ENCODE measurements at regions not wholly inside any gene's neighbourhood (a gene's known extent, or its start where the extent isn't known, plus 50 kb on each side); places are given as distances from the start of the nearest gene placed in this dataset.

DNA sequence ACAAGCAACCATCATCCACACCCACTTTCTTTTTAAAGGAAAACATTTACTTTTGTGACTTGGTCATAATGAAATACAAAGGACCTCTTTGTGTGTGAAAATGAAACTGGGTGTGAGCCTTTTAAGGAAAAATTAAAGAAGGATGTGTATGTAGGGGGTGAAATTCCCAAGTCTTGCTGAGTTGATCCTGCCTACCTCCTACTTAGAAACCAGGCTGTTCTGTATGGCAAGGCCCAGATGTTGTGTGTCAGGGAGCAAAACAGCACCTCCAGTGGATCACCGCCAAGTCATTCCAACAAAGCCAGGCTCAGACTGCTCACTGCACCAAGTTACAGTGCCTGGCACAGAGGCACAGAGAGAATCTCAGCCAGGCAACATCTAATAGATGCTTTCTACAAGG lies 198.5 kb upstream of the FBN2 start:
- FAIRE-seq = no peak

DNA sequence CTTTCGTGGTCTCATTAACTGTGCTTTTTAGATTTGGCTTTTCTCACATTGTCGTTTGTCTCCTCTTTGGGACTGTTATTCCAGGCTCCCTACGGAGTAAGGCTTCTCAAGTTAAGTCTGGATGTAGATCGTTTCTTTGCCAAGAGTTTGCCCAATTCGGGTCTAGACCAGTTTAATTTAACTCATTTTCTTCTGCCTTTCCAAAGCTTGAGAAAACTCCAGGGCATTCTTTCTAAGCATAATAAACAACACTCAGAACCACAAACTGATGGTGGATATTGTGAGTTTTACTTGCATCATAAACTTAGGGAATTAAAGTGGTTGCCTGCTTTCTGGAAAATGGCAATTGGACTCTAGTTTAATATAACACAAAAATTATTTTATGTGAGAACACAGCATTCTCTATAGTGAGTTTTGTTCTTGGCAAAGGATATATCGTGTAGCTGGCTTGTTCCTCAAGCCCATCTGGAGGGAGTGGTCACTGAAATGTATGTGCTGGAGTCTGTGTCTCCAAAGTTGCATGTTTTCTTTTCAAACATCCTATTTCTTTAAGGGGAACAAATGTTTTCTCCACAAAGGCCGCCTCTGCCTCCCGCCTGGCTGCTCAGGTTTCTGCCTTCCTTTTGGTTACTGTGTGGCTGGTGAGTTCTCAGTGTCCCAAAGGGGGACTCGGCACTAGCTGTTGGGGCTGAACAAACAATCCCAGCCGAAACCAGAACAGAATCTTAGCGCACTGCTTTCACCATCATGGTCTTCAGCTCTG lies 211.3 kb upstream of the FBN2 start:
- no peak for FAIRE-seq

DNA sequence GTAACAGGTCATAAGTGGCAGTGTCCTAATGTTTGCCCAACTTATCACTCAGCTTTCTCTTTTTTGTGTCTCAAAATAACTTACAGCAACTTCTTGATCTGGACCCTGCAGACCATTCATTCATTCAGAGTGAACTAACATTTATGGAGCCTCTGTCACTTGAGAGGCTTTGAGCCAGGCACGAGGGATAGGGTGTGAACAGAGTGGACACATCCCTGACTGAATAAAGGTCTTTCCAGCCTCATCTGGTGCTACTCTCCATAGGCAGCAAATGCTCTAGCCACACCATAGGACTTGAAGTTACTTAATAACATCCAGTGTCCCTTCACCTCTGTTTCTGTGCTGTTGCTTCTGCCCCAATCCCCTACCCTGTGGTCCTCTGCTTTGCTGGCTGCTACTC lies 212.1 kb upstream of the FBN2 start:
- FAIRE-seq = no peak

DNA sequence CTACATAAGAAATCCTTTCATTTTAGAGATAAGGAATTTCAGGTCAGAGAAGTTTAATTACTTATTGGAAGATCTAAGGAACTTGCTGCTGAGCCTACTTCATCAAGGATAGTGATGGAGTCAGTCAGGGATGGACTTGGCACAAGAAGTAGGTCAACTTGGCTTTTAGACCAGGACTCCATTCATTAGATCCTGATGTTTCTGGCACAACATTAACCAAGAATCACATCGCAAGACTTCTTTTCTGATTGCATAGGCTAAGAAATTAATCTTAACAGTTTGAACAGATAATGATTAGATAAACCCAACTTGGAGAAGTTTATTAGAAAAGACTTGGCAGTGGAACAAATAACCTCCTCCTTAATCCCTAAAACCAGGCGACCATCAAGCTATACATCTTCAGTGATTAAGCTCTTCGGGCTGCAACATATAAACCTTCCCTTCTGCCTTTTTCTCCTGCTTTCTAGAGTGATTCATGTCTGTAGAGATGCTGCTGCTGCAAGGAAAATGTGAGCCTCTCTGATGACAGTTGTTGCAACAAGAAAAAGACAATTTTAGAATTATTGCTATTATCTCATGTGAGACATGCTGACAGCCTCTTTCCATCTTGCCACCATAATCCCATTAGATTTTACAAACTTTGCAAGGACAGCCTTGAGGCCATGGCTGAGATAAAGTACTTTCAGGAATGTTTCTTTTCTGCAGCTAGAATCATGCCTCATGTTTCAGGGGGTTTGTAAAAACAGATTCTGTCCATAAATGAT lies 207.9 kb upstream of the SLC27A6 start:
- no peak for FAIRE-seq

DNA sequence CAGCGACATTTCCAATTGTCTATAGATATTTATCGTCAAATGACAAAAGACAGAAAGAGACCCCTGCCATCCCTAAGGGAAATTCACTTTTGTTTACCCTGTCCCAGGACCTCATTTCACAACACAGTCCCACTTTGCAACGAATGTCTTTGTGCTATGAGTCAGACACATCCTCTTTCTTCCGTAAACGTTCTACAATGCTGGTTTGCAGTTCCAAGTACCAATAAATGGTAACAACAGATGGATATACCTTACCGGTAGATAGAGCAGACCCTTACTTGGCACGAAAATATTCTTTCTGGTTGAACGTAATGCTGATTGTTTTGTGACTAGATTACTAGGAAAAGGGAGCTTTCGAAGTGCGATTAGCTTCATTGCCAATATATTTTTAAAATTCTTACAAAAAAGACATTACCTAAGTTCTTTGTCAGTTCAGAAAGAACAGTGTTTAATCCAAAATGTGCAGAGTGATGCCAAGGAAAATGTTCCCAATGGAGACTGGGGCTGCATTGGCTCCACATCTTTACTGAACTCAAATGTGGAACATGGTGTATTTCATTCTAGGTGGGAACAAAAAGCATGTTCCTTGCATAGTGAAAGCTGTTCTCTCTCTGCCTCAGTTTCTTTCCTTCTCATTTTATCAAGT lies 202.5 kb upstream of the SLC27A6 start:
- no peak for FAIRE-seq

DNA sequence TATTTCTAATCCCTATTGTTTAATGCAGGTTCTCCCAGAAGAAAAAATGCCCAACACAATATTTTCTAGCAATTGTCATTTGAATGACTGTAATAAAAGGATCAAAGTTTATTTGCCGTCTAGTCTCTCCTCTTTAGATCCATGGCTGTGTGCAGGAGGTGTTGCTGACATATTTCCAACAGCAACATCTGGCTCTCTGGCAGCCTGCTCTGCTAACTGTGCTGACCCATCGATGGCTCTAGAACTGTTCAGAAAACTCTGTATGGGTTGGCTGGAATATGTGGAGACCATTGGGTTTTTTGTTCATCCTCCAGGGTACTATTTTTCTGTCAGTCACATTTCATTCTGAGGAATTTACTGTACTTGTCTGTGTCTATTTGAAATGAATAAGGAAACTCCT lies 202.0 kb upstream of the SLC27A6 start:
- no peak for FAIRE-seq

DNA sequence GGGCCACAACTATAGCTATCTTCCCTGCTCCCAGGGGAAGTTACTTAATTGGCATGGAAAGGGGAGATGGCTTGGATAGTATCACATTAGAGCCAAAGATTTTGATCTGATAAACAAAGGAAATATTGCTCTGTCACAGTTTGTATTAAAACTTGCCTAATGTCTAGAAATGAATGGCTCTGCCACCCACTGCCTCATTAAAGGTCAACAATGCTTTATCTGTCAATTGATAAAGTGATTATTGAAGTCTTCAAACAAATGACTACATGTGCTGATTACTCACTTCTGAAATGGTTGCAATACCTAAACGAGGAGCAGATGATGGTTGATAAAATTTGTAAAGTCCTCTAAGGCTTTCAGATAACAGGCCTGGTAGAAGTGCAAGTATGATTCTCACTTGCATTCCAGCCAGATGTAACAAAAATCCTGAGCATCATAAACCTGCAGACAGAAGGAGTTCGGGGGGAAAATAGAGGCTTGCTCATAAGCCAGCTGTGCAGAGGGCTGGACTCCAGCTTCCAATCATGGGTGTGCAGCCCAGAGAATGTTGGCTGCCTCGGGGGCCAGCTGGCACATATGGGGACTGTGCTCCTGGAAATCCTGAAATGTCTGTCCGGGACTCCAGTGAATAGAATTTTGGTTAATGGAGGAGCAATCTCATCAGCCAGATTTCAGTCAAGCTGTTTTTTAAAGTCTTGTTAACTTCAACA lies 200.5 kb upstream of the SLC27A6 start:
- FAIRE-seq = no peak

DNA sequence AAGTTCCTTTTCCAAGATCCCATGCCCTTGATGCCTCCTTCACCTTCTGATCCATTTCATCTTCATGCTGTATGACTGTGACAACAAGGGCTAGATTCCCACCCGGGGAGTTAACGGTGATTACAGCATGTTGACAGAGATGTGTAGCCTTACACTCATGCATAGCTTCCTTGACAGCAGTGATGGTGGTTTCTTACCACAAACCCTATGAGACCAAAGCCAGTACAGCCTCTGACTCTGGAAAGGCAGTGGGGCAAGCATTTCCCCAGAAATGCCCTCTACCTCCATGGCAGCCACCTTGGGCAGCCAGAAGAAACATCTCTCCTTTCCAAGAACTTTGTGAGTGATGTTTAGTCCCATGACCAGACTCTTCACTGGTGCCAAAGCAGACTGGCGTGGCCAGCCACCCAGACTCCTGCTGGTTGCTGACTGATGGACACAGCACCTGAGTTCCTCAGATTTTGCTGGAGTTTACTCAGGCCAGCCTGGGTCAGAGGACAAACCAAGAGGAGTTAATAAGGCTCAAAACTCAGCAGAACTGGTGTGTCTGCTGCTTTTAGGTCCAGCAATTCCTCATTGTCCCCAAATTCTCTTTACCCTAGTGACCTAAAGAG lies 199.7 kb upstream of the SLC27A6 start:
- FAIRE-seq = no peak

DNA sequence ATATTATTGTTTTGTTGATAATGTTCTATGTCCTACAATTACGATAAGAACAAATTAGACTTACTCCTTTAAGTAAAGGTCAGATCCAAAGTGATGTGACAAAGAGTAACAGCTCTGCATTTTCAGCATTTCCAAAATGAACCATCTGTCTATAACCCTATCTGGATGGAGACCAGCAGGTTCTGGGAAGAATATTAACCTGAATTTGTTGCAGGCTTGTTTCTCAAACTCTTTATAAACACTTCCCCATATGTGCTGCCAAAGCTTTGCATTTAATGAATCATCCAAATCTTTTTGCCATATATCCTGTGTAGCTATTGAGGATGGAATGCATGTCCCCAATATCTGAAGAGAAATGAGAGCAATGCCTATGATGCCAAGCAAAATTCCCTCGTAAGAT lies 198.9 kb upstream of the SLC27A6 start:
- no peak for FAIRE-seq

DNA sequence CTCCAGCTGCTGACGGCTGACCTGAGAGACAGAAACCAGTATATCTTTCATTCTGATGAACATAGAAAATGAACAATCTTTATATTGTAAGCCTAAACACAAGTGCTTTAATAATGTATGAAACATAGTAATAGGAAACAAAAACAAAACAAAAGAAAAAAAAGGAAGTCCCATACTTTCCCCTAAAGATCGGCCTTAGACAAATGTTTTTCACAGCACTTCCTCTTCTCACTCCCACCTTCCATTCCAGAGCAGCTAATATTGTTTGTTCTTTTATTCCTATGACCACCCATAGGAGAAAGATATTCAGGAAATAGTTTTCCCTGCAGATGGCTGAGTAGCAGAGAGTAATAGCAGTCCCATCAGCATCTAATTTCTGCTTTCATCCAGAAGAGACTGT lies 194.4 kb upstream of the SLC27A6 start:
- no peak for FAIRE-seq

DNA sequence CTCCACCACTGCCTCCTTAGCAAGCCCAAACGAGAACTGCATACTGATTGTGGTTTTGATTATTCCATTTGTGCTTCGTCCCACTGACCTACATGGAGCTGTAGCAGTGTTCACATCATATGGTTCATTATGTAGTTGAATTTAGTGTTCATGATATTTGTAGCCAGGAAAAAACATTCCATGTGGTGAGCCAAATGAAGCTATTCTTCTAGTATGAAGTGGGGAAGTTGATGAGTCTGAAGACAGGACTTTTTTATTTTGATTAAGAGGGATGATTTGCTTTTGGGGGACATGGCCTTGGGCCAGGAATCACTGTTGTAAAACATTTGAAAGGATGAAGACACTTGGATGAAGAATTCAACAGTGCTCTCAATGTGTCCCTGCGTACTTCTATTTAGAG lies 192.9 kb upstream of the SLC27A6 start:
- FAIRE-seq = no peak

DNA sequence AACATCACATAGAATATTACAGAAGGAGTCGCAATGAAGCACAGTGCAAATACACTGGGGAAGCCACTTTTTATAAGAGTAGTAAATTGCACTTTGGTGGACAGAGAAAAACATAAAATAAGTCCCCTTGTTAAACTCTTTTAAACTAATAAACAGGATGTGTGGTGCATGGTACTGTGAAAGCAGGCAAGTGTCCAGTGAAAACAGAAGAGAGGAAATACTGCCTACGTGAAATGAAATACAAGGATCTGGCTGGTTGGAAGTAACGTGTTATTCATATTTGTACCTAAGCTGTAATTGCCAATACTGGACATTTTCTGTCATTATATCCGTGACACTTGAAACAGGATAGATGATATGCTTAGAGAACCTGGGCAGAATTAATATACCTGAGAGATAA lies 191.9 kb upstream of the SLC27A6 start:
- FAIRE-seq = no peak

DNA sequence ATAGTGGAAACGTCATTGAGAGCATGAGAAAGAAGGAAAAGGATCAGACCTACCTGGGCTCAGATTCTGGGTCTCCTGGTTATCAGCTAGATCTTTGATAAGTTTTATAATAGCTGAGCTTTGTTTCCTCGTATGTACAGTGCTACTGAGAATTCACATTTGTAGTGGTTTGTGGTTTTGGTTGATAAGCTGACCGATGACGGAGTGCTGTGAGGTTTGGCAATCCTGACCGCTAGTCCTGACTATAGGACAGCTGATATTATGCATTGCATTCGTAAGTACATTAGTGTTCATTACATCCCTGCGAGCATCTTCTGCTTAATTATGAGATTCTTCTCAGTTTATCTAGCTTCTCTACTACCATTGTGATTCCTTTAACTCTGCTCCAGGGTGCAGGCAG lies 190.7 kb upstream of the SLC27A6 start:
- no peak for FAIRE-seq

DNA sequence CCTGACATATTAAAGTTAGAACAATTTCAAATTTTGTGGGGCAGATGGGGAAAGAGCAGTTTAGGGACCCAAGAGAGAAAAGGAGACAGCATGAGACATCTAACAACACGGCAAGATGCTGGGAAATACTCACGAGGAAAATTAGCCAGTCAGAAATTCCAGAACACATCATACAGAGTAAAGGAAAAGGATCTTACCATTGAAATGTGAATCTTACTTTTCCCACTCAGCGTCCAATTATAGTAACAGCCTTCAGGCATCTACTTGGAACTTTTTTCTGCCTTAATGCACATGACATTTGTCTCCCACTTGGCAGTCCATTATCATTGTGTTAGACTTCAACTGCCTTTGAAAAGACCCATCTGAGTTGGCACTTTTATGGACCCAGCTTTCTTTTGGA lies 189.7 kb upstream of the SLC27A6 start:
- no peak for FAIRE-seq

DNA sequence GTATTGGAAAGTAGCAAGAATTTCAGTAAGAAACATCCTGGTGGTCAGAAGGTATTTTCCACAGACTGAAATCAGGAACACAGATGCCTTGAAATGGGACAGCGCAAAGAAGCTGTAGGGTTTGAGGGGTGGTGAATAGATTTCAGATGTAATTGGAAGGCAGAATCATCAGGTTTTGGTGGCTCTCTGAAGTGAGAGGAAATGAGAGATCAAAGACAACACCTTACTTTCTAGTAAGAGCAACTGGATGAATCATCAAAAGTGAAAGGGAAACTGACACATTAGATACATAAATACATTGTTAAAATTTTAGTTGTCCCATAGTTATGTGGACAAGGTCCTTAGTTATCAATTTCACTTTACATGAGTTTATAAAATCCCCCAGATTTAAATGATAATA lies 188.2 kb upstream of the SLC27A6 start:
- FAIRE-seq = no peak

DNA sequence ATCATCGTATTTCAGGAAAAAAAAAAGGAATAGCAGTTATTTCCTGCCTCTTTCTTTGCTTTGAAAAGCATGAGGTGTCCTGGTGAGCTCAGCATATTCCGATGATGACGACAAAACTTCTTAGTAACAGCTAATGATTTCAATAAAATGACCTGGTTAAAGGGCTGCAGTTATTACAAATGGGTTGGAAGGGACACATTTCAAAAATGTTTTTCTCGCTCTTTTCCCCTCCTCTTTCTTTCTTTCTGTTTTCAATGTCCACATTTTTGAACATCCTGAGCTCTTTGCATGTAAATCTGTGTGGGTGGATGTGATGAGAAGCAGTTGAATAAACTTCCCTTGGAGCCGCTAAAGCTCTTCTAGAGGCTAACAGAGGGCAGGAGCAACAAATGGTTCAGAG lies 186.8 kb upstream of the SLC27A6 start:
- no peak for FAIRE-seq

DNA sequence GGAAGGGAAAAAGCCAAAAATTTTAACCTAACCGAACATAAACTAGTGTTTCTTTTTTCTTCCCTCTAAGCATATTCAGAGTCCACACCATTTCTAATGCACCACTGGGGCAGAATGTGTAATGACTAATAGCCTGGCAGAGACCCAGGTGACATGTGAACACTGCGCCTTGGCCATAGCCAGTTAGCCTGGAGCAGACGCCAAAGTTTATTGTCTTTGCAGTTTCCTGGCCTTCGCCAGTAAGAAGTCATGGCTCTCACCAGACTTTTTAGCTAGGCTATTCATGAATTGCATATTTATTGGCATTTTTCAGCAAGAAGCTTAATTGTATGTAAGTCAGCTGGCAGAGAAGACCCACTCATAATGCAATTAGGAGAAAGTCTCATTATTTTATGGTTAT lies 182.8 kb upstream of the SLC27A6 start:
- FAIRE-seq = no peak

DNA sequence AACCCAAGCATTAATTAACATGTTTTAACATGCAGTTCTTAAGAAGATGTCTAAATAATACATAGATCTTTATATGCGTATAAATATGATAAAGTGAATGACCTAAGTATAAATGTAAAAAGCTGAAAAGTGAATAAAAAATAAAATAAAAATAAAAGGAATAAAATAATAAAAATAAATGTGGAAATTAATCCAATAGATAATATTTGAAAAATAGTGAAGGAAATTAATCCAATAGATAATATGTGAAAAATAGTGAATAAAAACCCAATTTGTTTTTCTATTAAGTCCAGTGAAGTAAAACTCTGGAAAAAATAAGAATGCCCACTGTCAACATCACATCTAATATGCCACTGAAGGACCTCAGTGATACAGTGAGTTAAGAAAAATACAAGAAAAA lies 180.6 kb upstream of the SLC27A6 start:
- FAIRE-seq = no peak

DNA sequence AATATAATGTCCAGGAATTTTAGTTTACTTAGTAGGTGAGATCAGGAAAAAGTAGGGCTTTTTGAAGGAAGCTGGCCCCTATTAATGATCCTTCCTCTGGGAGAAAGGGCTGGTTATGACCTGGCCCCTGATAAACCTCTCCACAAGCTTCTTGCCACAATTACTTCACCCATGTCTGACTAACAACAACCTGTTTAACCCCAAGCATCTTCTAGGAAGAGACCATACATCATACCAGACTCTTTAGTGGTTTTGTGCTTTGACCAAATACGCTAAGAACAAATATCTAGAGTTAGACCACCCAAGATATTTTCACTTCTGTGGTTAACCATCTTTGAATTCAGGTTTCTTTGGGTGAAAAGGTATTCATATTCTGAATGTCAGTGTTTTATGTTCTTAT lies 174.0 kb upstream of the SLC27A6 start:
- no peak for FAIRE-seq

DNA sequence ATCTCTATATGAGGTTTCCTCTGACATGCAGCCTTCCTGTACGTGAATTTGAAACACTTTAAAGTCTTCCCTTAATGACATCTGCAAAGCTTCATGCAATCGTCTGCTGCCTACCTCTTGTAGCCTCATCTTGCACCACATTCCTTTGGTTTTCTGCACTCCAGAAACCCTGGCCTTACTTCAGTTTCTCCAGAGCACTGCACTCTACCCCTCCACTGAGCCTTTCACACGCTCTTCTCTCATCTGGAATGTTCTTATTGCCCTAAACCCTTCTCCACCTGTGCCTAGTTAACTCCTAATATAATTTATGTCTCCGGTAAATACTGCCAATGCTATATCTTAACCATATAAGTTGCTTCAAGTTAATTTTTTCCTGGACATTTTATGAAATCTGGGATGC lies 168.8 kb upstream of the SLC27A6 start:
- no peak for FAIRE-seq

DNA sequence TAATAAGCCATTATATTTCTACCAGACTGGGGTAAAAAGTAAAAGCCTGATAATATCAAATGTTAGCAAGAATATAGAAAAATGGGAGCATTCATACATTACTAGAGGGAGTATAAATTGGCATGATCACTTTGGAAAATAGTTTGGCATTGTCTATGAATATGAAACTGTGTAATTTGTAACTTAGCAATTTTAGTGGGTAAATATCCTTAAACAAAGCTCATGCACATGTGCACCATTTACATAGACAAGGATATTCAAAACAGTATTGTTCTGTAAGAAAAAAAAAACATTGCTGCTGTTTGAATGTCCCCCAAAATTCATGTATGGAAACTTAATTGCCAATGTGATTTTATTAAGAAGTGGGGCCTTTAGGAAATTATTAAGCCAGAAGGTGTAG lies 166.4 kb upstream of the SLC27A6 start:
- no peak for FAIRE-seq

DNA sequence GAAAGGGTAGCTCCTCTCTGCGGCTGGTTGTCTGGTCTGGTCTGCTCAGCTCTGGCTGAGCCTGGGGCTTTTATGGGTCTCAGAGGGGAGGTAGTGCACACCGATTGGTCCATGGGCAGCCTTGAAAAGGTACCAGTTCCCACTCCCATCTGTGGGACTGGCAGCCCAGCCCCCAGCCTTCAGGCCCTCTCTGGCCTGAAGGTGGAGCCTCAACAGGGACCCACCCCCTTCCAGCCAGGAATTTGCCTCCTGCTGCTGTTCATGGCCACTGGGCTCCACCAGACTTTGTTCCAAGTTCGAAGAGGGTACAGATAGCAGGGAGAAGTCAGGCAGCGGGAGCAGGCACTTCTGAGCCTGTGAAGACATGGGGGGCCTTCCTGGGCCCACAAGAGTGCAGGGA lies 165.3 kb upstream of the SLC27A6 start:
- FAIRE-seq = no peak

DNA sequence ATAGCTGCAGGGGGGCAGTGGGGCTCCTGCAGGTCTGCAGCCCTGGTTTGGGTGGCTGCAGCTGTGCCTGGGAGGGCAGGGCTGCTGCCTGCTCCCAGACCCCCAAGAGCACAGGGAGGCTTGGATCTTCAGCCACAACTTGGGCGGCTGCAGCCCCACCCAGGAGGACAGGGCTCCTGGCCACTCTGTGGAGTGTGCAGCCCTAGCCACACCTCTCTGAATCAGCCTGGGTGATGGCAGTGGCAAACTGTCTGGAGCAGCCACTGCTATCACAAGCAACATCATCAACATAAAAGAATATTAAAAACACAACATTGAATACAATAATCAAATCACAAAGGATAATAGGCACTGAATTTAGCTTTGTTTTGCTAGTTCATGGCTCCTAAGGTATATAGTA lies 164.9 kb upstream of the SLC27A6 start:
- FAIRE-seq = no peak
